ENCODE measurements at regions not wholly inside any gene's neighbourhood (a gene's known extent, or its start where the extent isn't known, plus 50 kb on each side); places are given as distances from the start of the nearest gene placed in this dataset.
A peak's percentile ranks its signal among the peaks of the same experiment; 100 is the strongest.

GRCh38 chr16:73108195-73108963 is 60.5 kb upstream of the ZFHX3 start:
- dilution Hi-C loops (cut with HindIII; ENCODE audit: low sequenced_read_pairs, unreplicated experiment), result no loop called here
- 100% methylated on average over 1 of the region's 10 CpGs; no CpG with 5 or more reads in 1 of the 2 experiments for WGBS, 2 experiments (ENCODE audit: extremely low coverage in 2 of 2, insufficient read length in 1 of 2)

More at GRCh38 chr16:73108195-73108963, 60.5 kb upstream of the ZFHX3 start:
- DNase-seq, result no peak
- Histone ChIP-seq H4K8ac (ENCODE audit: low read depth in 2 of 2, low read length in 2 of 2) (no peak overlapping the region), H3K27ac (ENCODE audit: insufficient read depth, low read length) (no peak overlapping the region), H4K5ac (ENCODE audit: low read depth, low read length) (no peak overlapping the region), H2BK120ac (ENCODE audit: low read depth, low read length) (no peak overlapping the region), H2BK20ac (ENCODE audit: low read depth, low read length) (no peak overlapping the region), H2BK15ac (ENCODE audit: low read depth, low read length) (no peak overlapping the region), H3K4me3 (ENCODE audit: insufficient read depth, low read depth, low read length) (no peak overlapping the region), H3K36me3 (ENCODE audit: control insufficient read depth, insufficient read depth, low read length) (no peaks in the 10 kb centered on the region), H2AK9ac (replicated peaks; ENCODE audit: low read depth, low read length, poor library complexity) (no peak overlapping the region), H3K9me1 (ENCODE audit: insufficient read depth, low read length) (no peaks in the 10 kb centered on the region), H3K18ac (ENCODE audit: low read depth, low read length) (no peak overlapping the region), H3K14ac (replicated peaks; ENCODE audit: low read depth, low read length) (no peak overlapping the region), H3K9me3 (ENCODE audit: control insufficient read depth, insufficient read depth, low read length) (no peaks in the 10 kb centered on the region), H3K4me2 (ENCODE audit: low read depth, low read length) (no peak overlapping the region), H4K91ac (ENCODE audit: insufficient read depth, low read depth, low read length) (no peak overlapping the region), H3K56ac (ENCODE audit: extremely low read depth, insufficient read depth, low read length) (no peak overlapping the region), H2BK5ac (ENCODE audit: low read depth, low read length, poor library complexity, severe bottlenecking) (no peak overlapping the region), H2AFZ (replicated peaks; ENCODE audit: low read length, poor library complexity) (peak overlapping the region; percentile 33), H3K9ac (ENCODE audit: low read depth, low read length) (no peak overlapping the region), H4K20me1 (ENCODE audit: insufficient read depth, low read length) (no peaks in the 10 kb centered on the region), H3K4ac (ENCODE audit: low read depth, low read length) (no peak overlapping the region), H2AK5ac (ENCODE audit: low read depth, low read length) (no peak overlapping the region; the same call in 1 of the 2 replicates), H3K23ac (ENCODE audit: low read depth, low read length) (no peak overlapping the region), H3K4me1 (ENCODE audit: control insufficient read depth, insufficient read depth, low read length) (no peaks in the 10 kb centered on the region), H3K27me3 (ENCODE audit: control insufficient read depth, insufficient read depth, low read length) (peaks cover 4% of the 10 kb centered on the region), H3K79me1 (ENCODE audit: low read depth in 1 of 2, low read length in 2 of 2) (no peaks in the 10 kb centered on the region)
- in situ Hi-C loops (cut with MboI; ENCODE audit: low sequenced_read_pairs), result no loop called here
- no TSS peak for BruUV-seq (replicated peaks)
- intact Hi-C loops (cut with micrococcal nuclease), result no loop called here
- TF ChIP-seq SMC3 (IDR thresholded peaks at IDR 0.05; ENCODE audit: low read depth, low read length) (no peak), CHD1 (IDR thresholded peaks at IDR 0.05; ENCODE audit: low read depth, low read length) (no peak), MXI1 (IDR thresholded peaks at IDR 0.05; ENCODE audit: borderline replicate concordance, low read depth, low read length) (no peak), NFE2L2 (IDR thresholded peaks at IDR 0.05; ENCODE audit: low read depth, low read length) (no peak), FOS (IDR thresholded peaks at IDR 0.05; ENCODE audit: low read depth, low read length) (no peak), CEBPB (IDR thresholded peaks at IDR 0.05; ENCODE audit: low read depth, low read length) (no peak), RAD21 (IDR thresholded peaks at IDR 0.05; ENCODE audit: low read length) (no peak)
- ATAC-seq (ENCODE audit: low read depth), result no peak
- ChIA-PET POLR2A (ENCODE audit: unreplicated experiment) (no interaction called here), CTCF (no interaction called here)
